ENCODE measurements at regions not wholly inside any gene's neighbourhood (a gene's known extent, or its start where the extent isn't known, plus 50 kb on each side); places are given as distances from the start of the nearest gene placed in this dataset.

GRCh38 chr12:124365726-124366430, 71.0 kb downstream of the RFLNA start:
- intact Hi-C loops (cut with micrococcal nuclease; ENCODE audit: unreplicated experiment), result no loop called here
- Histone ChIP-seq H3K27ac (ENCODE audit: low read length) (peak overlapping the region; percentile 45), H3K9me3 (ENCODE audit: control insufficient read depth, insufficient read depth, low read depth, low read length) (no peaks in the 10 kb centered on the region), H3K4me3 (ENCODE audit: low read depth in 2 of 2, low read length in 2 of 2) (no peak overlapping the region), H3K36me3 (ENCODE audit: control insufficient read depth, insufficient read depth, low read length) (no peaks in the 10 kb centered on the region), H3K4me1 (ENCODE audit: control insufficient read depth, insufficient read depth, low read length) (peaks cover 90% of the 10 kb centered on the region), H3K27me3 (ENCODE audit: control insufficient read depth, insufficient read depth, low read length) (no peaks in the 10 kb centered on the region)
- POLR2A ChIA-PET, result no interaction called here
- TF ChIP-seq TCF7L2 (IDR thresholded peaks at IDR 0.05; ENCODE audit: low read depth, low read length) (no peak), SIN3A (IDR thresholded peaks at IDR 0.05; ENCODE audit: borderline replicate concordance, insufficient read depth, low read depth, low read length) (no peak), CTCF (IDR thresholded peaks at IDR 0.05) (no peak), POLR2AphosphoS5 (IDR thresholded peaks at IDR 0.05; ENCODE audit: low read depth, low read length) (no peak), REST (IDR thresholded peaks at IDR 0.05; ENCODE audit: insufficient read depth in 1 of 2, low read depth in 2 of 2, low read length in 1 of 2) (no peak)
- no TSS peak for BruUV-seq (replicated peaks)
- in situ Hi-C loops (cut with HindIII; ENCODE audit: low pct_unique_long_range_greater_than_20kb, low sequenced_read_pairs), result no loop called here
- CTCF ChIA-PET, result no interaction called here
- ATAC-seq, result no peak
- no peak for DNase-seq (ENCODE audit: low read depth, low spot score)

Measured in Panc1 (cell line).